Activated CD8-positive, alpha-beta memory T cell treated with anti-CD3 and anti-CD28 coated beads for 48 hours (primary cell): ENCODE measurements at regions not wholly inside any gene's neighbourhood (a gene's known extent, or its start where the extent isn't known, plus 50 kb on each side); places are given as distances from the start of the nearest gene placed in this dataset.
"Not testable (repeated sequence)": the region's sequence is repeated elsewhere in the genome, so short reads cannot be mapped to it uniquely, and the experiment has no call there.

Experiments used
- DNase-seq, 3 experiments: peaks; one replicate each; pipeline ENCODE4 v3.0.0-alpha.2; 2020; ENCODE audit warnings: low read depth in 2 of 3, low spot score in 2 of 3

GRCh38 chr1:29417147-29417858 is 181.0 kb downstream of the PTPRU start:
- no peak for DNase-seq

- no peak for DNase-seq
These were observed 180.2 kb downstream of the PTPRU start for GRCh38 chr1:29416267-29417146.

GRCh38 chr1:29415861-29416260 is 179.5 kb downstream of the PTPRU start:
- DNase-seq: no peak

GRCh38 chr1:29415156-29415830 is 179.0 kb downstream of the PTPRU start:
- DNase-seq: no peak

- no peak for DNase-seq
These were observed 177.8 kb downstream of the PTPRU start for GRCh38 chr1:29414086-29414485.

GRCh38 chr1:29413661-29414060 is 177.3 kb downstream of the PTPRU start:
- no peak for DNase-seq

GRCh38 chr1:29412591-29412990 is 176.3 kb downstream of the PTPRU start:
- DNase-seq: no peak

- DNase-seq: no peak
These were observed 174.2 kb downstream of the PTPRU start for GRCh38 chr1:29410476-29410875.

GRCh38 chr1:29409616-29410015 is 173.3 kb downstream of the PTPRU start:
- no peak for DNase-seq

- DNase-seq: no peak
These were observed 172.7 kb downstream of the PTPRU start for GRCh38 chr1:29408831-29409605.

- DNase-seq: no peak
These were observed 170.5 kb downstream of the PTPRU start for GRCh38 chr1:29406814-29407213.

- DNase-seq: not testable (repeated sequence)
These were observed 163.9 kb downstream of the PTPRU start for GRCh38 chr1:29400203-29400602.

- no peak for DNase-seq
These were observed 163.1 kb downstream of the PTPRU start for GRCh38 chr1:29399465-29399864.

- no peak for DNase-seq
These were observed 162.1 kb downstream of the PTPRU start for GRCh38 chr1:29398431-29398830.

GRCh38 chr1:29397981-29398380 is 161.7 kb downstream of the PTPRU start:
- DNase-seq: no peak

GRCh38 chr1:29397256-29397590 is 160.9 kb downstream of the PTPRU start:
- DNase-seq: no peak

- DNase-seq: no peak
These were observed 160.3 kb downstream of the PTPRU start for GRCh38 chr1:29396438-29397255.

GRCh38 chr1:29395736-29396437 is 159.6 kb downstream of the PTPRU start:
- no peak for DNase-seq

- no peak for DNase-seq
These were observed 158.4 kb downstream of the PTPRU start for GRCh38 chr1:29394521-29395225.
